ENCODE measurements at regions not wholly inside any gene's neighbourhood (a gene's known extent, or its start where the extent isn't known, plus 50 kb on each side); places are given as distances from the start of the nearest gene placed in this dataset.

GRCh38 chr6:76818451-76818850 lies 644.8 kb downstream of the HTR1B start:
- TF ChIP-seq, protein P1, sequence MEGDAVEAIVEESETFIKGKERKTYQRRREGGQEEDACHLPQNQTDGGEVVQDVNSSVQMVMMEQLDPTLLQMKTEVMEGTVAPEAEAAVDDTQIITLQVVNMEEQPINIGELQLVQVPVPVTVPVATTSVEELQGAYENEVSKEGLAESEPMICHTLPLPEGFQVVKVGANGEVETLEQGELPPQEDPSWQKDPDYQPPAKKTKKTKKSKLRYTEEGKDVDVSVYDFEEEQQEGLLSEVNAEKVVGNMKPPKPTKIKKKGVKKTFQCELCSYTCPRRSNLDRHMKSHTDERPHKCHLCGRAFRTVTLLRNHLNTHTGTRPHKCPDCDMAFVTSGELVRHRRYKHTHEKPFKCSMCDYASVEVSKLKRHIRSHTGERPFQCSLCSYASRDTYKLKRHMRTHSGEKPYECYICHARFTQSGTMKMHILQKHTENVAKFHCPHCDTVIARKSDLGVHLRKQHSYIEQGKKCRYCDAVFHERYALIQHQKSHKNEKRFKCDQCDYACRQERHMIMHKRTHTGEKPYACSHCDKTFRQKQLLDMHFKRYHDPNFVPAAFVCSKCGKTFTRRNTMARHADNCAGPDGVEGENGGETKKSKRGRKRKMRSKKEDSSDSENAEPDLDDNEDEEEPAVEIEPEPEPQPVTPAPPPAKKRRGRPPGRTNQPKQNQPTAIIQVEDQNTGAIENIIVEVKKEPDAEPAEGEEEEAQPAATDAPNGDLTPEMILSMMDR (IDR thresholded peaks at IDR 0.05) = no peak
- no peak for TF ChIP-seq POLR2A (IDR thresholded peaks at IDR 0.05)
